ENCODE measurements at regions not wholly inside any gene's neighbourhood (a gene's known extent, or its start where the extent isn't known, plus 50 kb on each side); places are given as distances from the start of the nearest gene placed in this dataset.

GRCh38 chr13:40271931-40272775, 394.3 kb downstream of the FOXO1 start:
- DNase-seq = no peak

GRCh38 chr13:40272776-40273139, 393.7 kb downstream of the FOXO1 start:
- no peak for DNase-seq

GRCh38 chr13:40273253-40274025, 393.0 kb downstream of the FOXO1 start:
- DNase-seq = no peak

- DNase-seq = no peak
These were observed 392.3 kb downstream of the FOXO1 start for GRCh38 chr13:40274103-40274502.

- DNase-seq = no peak
These were observed 391.3 kb downstream of the FOXO1 start for GRCh38 chr13:40275155-40275554.

- no peak for DNase-seq
These were observed 390.8 kb downstream of the FOXO1 start for GRCh38 chr13:40275636-40276035.

- DNase-seq = no peak
These were observed 382.8 kb downstream of the FOXO1 start for GRCh38 chr13:40283666-40284065.

GRCh38 chr13:40285634-40286033, 380.8 kb downstream of the FOXO1 start:
- no peak for DNase-seq

GRCh38 chr13:40287428-40287827, 379.0 kb downstream of the FOXO1 start:
- DNase-seq = no peak

- no peak for DNase-seq
These were observed 378.2 kb downstream of the FOXO1 start for GRCh38 chr13:40288259-40288658.

GRCh38 chr13:40290758-40291157, 375.7 kb downstream of the FOXO1 start:
- DNase-seq = no peak

GRCh38 chr13:40292108-40292507, 374.3 kb downstream of the FOXO1 start:
- DNase-seq = no peak

GRCh38 chr13:40292536-40292935, 373.9 kb downstream of the FOXO1 start:
- DNase-seq = no peak

- DNase-seq = no peak
These were observed 364.1 kb downstream of the FOXO1 start for GRCh38 chr13:40302351-40302750.

- DNase-seq = no peak
These were observed 362.1 kb downstream of the FOXO1 start for GRCh38 chr13:40304391-40304790.

GRCh38 chr13:40306817-40307216, 359.6 kb downstream of the FOXO1 start:
- no peak for DNase-seq

- DNase-seq = no peak
These were observed 356.6 kb downstream of the FOXO1 start for GRCh38 chr13:40309881-40310280.

GRCh38 chr13:40311356-40312101, 354.9 kb downstream of the FOXO1 start:
- DNase-seq = no peak

- no peak for DNase-seq
These were observed 352.9 kb downstream of the FOXO1 start for GRCh38 chr13:40313269-40314200.

GRCh38 chr13:40315416-40316064, 350.9 kb downstream of the FOXO1 start:
- DNase-seq = no peak

- no peak for DNase-seq
These were observed 350.1 kb downstream of the FOXO1 start for GRCh38 chr13:40316301-40316700.

GRCh38 chr13:40317980-40318327, 348.5 kb downstream of the FOXO1 start:
- DNase-seq = no peak

All from NCI-H1930 (cell line).